ENCODE measurements at regions not wholly inside any gene's neighbourhood (a gene's known extent, or its start where the extent isn't known, plus 50 kb on each side); places are given as distances from the start of the nearest gene placed in this dataset.

DNA sequence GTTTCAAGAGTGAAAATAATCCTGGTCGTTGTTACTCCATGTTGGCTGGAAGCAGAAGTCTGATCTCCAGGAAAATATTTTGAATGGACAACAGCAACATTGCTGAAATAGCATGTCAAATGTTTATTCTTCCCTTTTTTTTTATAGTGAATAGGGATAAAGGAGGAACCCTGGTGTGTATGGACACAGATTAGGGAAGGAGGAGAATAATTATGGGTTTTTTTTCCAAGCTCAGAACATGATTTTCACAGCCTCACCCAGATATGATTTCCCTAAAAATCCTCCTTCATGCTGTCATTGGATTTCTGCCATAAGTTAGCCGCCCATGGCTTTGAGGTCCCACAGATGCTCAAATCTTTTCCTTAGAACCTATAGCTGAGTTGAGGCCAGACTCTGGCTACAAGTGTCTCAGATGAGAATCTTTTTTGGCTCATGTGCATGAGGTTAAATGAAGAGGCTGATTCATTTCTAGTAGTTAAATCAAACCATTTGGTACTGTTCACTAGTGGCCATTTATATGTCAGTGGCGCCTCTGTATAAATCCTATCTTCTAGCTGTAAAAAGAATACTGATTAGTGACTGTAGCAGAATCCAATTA, 65.5 kb upstream of the LIFR start:
- TF ChIP-seq, protein P1, sequence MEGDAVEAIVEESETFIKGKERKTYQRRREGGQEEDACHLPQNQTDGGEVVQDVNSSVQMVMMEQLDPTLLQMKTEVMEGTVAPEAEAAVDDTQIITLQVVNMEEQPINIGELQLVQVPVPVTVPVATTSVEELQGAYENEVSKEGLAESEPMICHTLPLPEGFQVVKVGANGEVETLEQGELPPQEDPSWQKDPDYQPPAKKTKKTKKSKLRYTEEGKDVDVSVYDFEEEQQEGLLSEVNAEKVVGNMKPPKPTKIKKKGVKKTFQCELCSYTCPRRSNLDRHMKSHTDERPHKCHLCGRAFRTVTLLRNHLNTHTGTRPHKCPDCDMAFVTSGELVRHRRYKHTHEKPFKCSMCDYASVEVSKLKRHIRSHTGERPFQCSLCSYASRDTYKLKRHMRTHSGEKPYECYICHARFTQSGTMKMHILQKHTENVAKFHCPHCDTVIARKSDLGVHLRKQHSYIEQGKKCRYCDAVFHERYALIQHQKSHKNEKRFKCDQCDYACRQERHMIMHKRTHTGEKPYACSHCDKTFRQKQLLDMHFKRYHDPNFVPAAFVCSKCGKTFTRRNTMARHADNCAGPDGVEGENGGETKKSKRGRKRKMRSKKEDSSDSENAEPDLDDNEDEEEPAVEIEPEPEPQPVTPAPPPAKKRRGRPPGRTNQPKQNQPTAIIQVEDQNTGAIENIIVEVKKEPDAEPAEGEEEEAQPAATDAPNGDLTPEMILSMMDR (IDR thresholded peaks at IDR 0.05), result no peak
- no peak for TF ChIP-seq POLR2A (IDR thresholded peaks at IDR 0.05)

Data from lower leg skin (tissue), 3 donors.